ENCODE measurements at regions not wholly inside any gene's neighbourhood (a gene's known extent, or its start where the extent isn't known, plus 50 kb on each side); places are given as distances from the start of the nearest gene placed in this dataset.
"Not testable (repeated sequence)": the region's sequence is repeated elsewhere in the genome, so short reads cannot be mapped to it uniquely, and the experiment has no call there.

DNA sequence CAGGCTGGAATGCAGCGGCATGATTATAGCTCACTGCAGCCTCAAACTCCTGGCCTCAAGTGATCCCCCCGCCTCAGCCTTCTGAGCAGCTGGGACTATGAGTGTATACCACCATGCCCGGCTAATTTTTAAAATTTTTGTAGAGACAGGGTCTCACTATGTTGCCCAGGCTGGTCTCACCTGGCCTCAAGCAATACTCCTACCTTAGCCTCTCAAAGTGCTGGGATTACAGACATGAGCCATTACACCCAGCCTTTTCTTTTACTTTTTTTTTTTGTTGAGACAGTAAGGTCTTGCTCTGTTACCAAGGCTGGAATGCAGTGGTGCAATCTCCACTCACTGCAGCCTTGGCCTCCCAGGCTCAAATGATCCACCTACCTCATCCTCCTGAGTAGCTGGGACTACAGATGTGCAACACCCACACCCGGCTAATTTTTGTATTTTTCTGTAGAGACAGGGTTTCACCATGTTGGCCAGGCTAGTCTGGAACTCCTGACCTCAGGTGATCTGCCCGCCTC lies 155.5 kb downstream of the IGLL1 start:
- TF ChIP-seq, protein P1, sequence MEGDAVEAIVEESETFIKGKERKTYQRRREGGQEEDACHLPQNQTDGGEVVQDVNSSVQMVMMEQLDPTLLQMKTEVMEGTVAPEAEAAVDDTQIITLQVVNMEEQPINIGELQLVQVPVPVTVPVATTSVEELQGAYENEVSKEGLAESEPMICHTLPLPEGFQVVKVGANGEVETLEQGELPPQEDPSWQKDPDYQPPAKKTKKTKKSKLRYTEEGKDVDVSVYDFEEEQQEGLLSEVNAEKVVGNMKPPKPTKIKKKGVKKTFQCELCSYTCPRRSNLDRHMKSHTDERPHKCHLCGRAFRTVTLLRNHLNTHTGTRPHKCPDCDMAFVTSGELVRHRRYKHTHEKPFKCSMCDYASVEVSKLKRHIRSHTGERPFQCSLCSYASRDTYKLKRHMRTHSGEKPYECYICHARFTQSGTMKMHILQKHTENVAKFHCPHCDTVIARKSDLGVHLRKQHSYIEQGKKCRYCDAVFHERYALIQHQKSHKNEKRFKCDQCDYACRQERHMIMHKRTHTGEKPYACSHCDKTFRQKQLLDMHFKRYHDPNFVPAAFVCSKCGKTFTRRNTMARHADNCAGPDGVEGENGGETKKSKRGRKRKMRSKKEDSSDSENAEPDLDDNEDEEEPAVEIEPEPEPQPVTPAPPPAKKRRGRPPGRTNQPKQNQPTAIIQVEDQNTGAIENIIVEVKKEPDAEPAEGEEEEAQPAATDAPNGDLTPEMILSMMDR (IDR thresholded peaks at IDR 0.05) = not testable (repeated sequence)
- not testable (repeated sequence) for TF ChIP-seq EP300, POLR2A (IDR thresholded peaks at IDR 0.05)
